AG04449 (cell line): ENCODE measurements at regions not wholly inside any gene's neighbourhood (a gene's known extent, or its start where the extent isn't known, plus 50 kb on each side); places are given as distances from the start of the nearest gene placed in this dataset.

Source experiments
- CTCF ChIA-PET: fragments of 350-600 bp; formaldehyde crosslinking; extraction: SDS; loops from one replicate; lab custom pipeline; 2021; ENCODE audit warnings: antibody characterized with exemption; lab: Yijun Ruan, JAX
- POLR2A ChIA-PET: fragments of 400-600, 350-600 bp; formaldehyde crosslinking; extraction: SDS; loops from one replicate; lab custom pipeline; 2020; ENCODE audit warnings: antibody characterized with exemption, inconsistent platforms; lab: Yijun Ruan, JAX
- DNase-seq: peaks from one replicate; pipeline ENCODE4 v3.0.0-alpha.2; 2010; ENCODE audit warnings: low read depth, low spot score
- H3K4me3 ChIP-seq: 2 replicates; pipeline ENCODE4 v1.5.1; 2011; ENCODE audit warnings: low read depth, mild to moderate bottlenecking, control low read depth, low read length
- TF ChIP-seq, protein P1 (sequence below): IDR thresholded peaks from one replicate; pipeline ENCODE4 v1.5.1; 2011; ENCODE audit warnings: mild to moderate bottlenecking, moderate library complexity, low read length, control low read depth, inconsistent platforms; ENCODE audit not compliant: insufficient read depth; ENCODE audit errors: missing control alignments

DNA sequence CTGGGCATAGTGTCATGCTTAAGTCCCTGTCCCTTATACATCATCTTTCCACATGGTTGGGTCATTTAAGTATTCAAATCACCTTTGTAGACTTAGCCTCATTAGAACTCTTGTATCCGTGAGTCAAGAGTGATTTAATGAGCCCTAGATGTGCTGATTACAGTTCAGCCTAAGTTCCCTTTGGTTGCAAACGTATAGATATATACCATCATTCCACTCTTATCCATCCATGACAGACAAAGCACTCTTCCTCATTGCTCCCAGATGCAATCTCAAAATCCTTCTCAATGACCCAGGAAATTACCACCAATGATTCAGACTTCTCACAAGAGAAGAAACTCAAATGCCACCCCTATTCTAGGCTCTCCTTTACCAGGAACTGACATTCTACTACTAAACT lies 50.2 kb upstream of the C3orf49 start:
- TF ChIP-seq, protein P1, sequence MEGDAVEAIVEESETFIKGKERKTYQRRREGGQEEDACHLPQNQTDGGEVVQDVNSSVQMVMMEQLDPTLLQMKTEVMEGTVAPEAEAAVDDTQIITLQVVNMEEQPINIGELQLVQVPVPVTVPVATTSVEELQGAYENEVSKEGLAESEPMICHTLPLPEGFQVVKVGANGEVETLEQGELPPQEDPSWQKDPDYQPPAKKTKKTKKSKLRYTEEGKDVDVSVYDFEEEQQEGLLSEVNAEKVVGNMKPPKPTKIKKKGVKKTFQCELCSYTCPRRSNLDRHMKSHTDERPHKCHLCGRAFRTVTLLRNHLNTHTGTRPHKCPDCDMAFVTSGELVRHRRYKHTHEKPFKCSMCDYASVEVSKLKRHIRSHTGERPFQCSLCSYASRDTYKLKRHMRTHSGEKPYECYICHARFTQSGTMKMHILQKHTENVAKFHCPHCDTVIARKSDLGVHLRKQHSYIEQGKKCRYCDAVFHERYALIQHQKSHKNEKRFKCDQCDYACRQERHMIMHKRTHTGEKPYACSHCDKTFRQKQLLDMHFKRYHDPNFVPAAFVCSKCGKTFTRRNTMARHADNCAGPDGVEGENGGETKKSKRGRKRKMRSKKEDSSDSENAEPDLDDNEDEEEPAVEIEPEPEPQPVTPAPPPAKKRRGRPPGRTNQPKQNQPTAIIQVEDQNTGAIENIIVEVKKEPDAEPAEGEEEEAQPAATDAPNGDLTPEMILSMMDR, result no peak
- CTCF ChIA-PET, result no interaction called here
- POLR2A ChIA-PET, result no interaction called here
- H3K4me3 ChIP-seq, result no peak overlapping the region
- no peak for DNase-seq
